Uterus (tissue), 3 donors: ENCODE measurements at regions not wholly inside any gene's neighbourhood (a gene's known extent, or its start where the extent isn't known, plus 50 kb on each side); places are given as distances from the start of the nearest gene placed in this dataset.

Experiments
- DNase-seq, 2 donors: peaks; one replicate each; pipeline ENCODE4 v3.0.0-alpha.2; 2019 to 2020
- H3K27ac ChIP-seq, 2 donors: fragments of 200-600 bp; sonication (generic); 1 replicate in 1 of 2; 2 replicates in 1 of 2; pipeline ENCODE4 v1.5.1; 2016 to 2018
- H3K27me3 ChIP-seq, 2 donors: fragments of 200-600 bp; sonication (generic); one replicate each; pipeline ENCODE4 v1.5.1; 2018 to 2019; ENCODE audit warnings: control low read depth in 1 of 2
- H3K36me3 ChIP-seq, 2 donors: fragments of 200-600 bp; sonication (generic); one replicate each; pipeline ENCODE4 v1.5.1; 2019; ENCODE audit warnings: control low read depth in 1 of 2
- H3K4me1 ChIP-seq, 2 donors: fragments of 200-600 bp; sonication (generic); one replicate each; pipeline ENCODE4 v1.5.1; 2018 to 2019; ENCODE audit warnings: control low read depth in 1 of 2
- H3K4me3 ChIP-seq, 2 donors: fragments of 200-600 bp; sonication (generic); 1 replicate in 1 of 2; 2 replicates in 1 of 2; pipeline ENCODE4 v1.5.1; 2018 to 2019; ENCODE audit warnings: mild to moderate bottlenecking in 1 of 2
- H3K9me3 ChIP-seq, 2 donors: fragments of 200-600 bp; sonication (generic); one replicate each; pipeline ENCODE4 v1.5.1; 2019; ENCODE audit warnings: control low read depth in 1 of 2
- POLR2A ChIP-seq, 2 donors: fragments of 450-650 bp; IDR thresholded peaks; one replicate each; pipeline ENCODE4 v1.6.1; 2016; ENCODE audit warnings: antibody characterized with exemption in 2 of 2, mild to moderate bottlenecking in 1 of 2, moderate library complexity in 1 of 2
- intact Hi-C: fragments of 100-400 bp; cut with DNase I; formaldehyde crosslinking; loops from one replicate; pipeline ENCODE4 v1.15.1; 2023; ENCODE audit warnings: low total_unique reads
- TF ChIP-seq, protein P1 (sequence below), 4 experiments: fragments of 200-600 bp in 2 of 4; fragments of 450-650 bp in 2 of 4; sonication (generic) in 2 of 4; IDR thresholded peaks; one replicate each; pipeline ENCODE4 v1.5.1; 2016 to 2019; ENCODE audit warnings: antibody characterized with exemption in 4 of 4, mild to moderate bottlenecking in 2 of 4, moderate library complexity in 1 of 4
- donor health status: DM: yes; HTN: yes; CAD: no.

DNA sequence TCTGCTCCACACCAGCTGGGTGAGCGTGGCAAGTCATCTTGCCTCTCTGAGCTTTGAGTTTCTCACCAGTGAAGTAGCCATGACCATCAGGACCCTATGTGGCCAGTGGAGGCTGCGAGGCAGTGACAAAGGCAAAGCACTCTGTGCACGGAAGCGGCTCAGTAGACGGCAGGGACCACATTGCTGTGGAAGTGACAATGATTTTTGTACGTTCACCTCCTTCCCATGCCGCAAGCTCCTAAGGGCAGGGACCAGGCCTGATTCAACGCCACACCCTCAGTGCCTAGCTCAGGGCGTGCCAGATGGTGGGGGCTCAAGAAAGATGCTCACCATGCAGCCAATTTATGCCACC, 210.5 kb downstream of the MATN1 start:
- no peak overlapping the region for H3K27ac ChIP-seq
- H3K4me1 ChIP-seq, result no peaks in the 10 kb centered on the region
- no peak for TF ChIP-seq POLR2A (IDR thresholded peaks at IDR 0.05)
- TF ChIP-seq, protein P1, sequence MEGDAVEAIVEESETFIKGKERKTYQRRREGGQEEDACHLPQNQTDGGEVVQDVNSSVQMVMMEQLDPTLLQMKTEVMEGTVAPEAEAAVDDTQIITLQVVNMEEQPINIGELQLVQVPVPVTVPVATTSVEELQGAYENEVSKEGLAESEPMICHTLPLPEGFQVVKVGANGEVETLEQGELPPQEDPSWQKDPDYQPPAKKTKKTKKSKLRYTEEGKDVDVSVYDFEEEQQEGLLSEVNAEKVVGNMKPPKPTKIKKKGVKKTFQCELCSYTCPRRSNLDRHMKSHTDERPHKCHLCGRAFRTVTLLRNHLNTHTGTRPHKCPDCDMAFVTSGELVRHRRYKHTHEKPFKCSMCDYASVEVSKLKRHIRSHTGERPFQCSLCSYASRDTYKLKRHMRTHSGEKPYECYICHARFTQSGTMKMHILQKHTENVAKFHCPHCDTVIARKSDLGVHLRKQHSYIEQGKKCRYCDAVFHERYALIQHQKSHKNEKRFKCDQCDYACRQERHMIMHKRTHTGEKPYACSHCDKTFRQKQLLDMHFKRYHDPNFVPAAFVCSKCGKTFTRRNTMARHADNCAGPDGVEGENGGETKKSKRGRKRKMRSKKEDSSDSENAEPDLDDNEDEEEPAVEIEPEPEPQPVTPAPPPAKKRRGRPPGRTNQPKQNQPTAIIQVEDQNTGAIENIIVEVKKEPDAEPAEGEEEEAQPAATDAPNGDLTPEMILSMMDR (IDR thresholded peaks at IDR 0.05), result no peak
- H3K36me3 ChIP-seq, result no peaks in the 10 kb centered on the region
- intact Hi-C loops, result no loop called here
- H3K4me3 ChIP-seq, result no peak overlapping the region
- no peaks in the 10 kb centered on the region for H3K9me3 ChIP-seq
- H3K27me3 ChIP-seq, result no peaks in the 10 kb centered on the region
- DNase-seq, result no peak

DNA sequence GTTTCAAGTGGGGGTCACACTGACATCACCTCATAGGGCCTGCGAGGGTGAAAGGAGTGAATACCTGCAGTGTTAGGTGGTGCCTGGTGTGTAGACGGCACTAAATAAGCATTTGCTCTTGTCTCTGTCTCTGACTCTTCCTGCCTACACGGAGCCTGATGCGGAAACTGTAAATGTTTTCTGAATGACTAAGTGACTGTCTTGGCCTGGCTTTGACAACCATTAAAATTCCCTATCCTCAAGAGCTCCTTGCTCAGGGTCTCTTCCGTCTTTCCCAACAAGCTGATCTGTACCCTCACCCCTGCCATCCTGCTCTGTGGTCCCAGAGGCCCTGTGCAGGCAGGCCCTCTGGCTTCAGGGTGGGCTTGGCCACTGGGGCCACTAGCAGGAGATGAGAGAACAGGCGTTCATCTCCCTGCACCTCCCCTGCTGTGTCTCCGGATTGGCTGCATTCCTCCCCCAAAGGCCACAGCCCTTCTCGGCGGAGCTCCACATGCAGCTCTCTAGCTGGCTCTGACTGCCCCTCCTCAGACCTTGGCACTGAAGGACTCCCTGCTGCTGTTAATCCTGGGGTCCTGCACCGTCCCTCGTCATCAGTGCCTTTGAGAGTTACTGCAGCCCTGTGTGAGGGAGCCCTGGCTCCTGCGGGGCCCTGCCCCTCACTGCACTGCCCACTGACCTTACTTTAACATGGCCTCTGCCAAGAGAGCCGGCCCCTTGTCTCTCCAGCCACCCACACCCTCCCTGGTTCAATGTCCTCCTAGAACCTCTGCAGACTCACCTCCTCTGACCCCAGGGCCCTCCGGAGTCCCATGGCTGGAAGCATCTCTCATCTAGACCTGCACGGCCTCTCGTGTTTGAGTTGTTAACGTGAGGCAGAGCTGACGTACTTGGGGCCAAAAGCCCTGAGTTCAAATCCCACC, 211.1 kb downstream of the MATN1 start:
- Histone ChIP-seq H3K4me3 (no peak overlapping the region), H3K9me3 (no peaks in the 10 kb centered on the region), H3K4me1 (no peaks in the 10 kb centered on the region), H3K36me3 (no peaks in the 10 kb centered on the region), H3K27me3 (no peaks in the 10 kb centered on the region), H3K27ac (no peak overlapping the region)
- intact Hi-C loops, result no loop called here
- TF ChIP-seq POLR2A (IDR thresholded peaks at IDR 0.05), result no peak
- TF ChIP-seq, protein P1 (IDR thresholded peaks at IDR 0.05), result no peak
- no peak for DNase-seq

DNA sequence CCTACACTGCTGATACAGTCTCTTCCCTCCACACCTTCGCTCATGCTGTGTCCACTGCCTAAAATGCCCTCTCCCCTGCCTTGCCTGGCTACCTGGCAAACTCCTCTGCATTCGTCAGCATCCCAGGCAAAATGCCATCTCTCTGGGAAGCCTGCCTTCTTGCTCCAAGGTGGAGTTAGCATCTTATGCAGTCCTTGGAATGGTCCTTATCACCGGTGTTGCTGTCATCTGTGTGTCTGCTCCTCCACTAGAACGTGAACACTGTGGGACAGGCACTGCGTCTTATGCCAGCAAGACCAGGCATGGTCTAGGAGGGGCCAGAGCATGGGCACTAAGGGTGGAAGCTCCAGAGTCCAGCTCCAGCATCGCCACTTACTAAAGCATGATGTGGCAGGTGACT, 211.8 kb downstream of the MATN1 start:
- intact Hi-C loops, result no loop called here
- no peak for TF ChIP-seq POLR2A (IDR thresholded peaks at IDR 0.05)
- TF ChIP-seq, protein P1 (IDR thresholded peaks at IDR 0.05), result no peak
- no peaks in the 10 kb centered on the region for H3K4me1 ChIP-seq
- H3K27ac ChIP-seq, result no peak overlapping the region
- no peaks in the 10 kb centered on the region for H3K27me3 ChIP-seq
- no peaks in the 10 kb centered on the region for H3K9me3 ChIP-seq
- no peak overlapping the region for H3K4me3 ChIP-seq
- no peaks in the 10 kb centered on the region for H3K36me3 ChIP-seq
- DNase-seq, result no peak

DNA sequence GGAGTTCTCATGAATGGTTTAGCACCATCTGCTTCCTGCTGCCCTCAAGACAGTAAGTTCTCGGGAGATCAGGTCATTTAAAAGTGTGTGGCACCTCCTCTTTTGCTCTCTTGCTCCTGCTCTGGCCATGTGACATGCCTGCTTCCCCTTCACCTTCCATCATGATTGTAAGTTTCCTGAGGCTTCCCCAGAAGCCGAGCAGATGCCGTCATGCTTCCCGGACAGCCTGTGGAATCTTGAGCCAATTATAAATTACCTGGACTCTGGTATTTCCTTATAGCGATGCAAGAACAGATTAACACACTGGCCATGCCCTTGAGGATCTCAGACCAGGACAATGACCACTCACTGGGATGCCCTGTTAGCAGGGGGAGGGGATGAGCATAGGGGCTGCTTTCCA, 212.3 kb downstream of the MATN1 start:
- Histone ChIP-seq H3K27me3 (no peaks in the 10 kb centered on the region), H3K9me3 (no peaks in the 10 kb centered on the region), H3K36me3 (no peaks in the 10 kb centered on the region), H3K4me1 (no peaks in the 10 kb centered on the region), H3K27ac (no peak overlapping the region), H3K4me3 (no peak overlapping the region)
- no peak for DNase-seq
- TF ChIP-seq POLR2A (IDR thresholded peaks at IDR 0.05), result no peak
- TF ChIP-seq, protein P1 (IDR thresholded peaks at IDR 0.05), result no peak
- intact Hi-C loops, result no loop called here

DNA sequence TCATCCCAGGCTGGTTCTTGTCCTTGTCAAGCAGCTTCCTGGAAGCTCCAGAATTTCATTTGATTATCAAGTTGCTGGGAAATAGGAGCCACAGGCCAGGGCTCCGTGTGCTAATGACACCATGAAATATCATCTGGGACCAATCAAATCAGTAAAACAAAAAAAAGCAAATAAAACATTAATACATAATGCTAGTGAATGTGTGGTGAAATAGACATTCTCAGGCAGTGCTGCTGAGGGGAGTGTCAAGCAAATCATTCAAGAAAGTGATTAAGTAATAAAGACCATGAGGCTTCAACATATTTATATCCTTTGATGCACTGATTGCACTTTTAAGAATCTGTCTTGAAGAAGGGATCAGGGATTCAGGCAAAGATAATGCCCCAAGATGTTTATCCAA, 213.7 kb downstream of the MATN1 start:
- Histone ChIP-seq H3K4me1 (no peaks in the 10 kb centered on the region), H3K27ac (no peak overlapping the region), H3K36me3 (no peaks in the 10 kb centered on the region), H3K4me3 (no peak overlapping the region), H3K9me3 (no peaks in the 10 kb centered on the region), H3K27me3 (no peaks in the 10 kb centered on the region)
- DNase-seq, result no peak
- TF ChIP-seq, protein P1 (IDR thresholded peaks at IDR 0.05), result no peak
- no peak for TF ChIP-seq POLR2A (IDR thresholded peaks at IDR 0.05)
- intact Hi-C loops, result no loop called here
